Mesodermal cell (in vitro differentiated cells): ENCODE measurements at regions not wholly inside any gene's neighbourhood (a gene's known extent, or its start where the extent isn't known, plus 50 kb on each side); places are given as distances from the start of the nearest gene placed in this dataset.

ENCODE experiments used
- H3K27ac ChIP-seq: 2 replicates; pipeline ENCODE4 v1.7.0; 2013; ENCODE audit warnings: mild to moderate bottlenecking, low read depth, low read length, moderate library complexity; ENCODE audit not compliant: severe bottlenecking
- H3K36me3 ChIP-seq: 2 replicates; pipeline ENCODE4 v1.7.1; 2013; ENCODE audit warnings: mild to moderate bottlenecking, low read length, moderate library complexity; ENCODE audit not compliant: control insufficient read depth, insufficient read depth
- H3K4me1 ChIP-seq: one replicate; pipeline ENCODE4 v1.7.1; 2013; ENCODE audit warnings: mild to moderate bottlenecking, low read length; ENCODE audit not compliant: insufficient read depth, control insufficient read depth, poor library complexity, severe bottlenecking
- H3K4me3 ChIP-seq: 2 replicates; pipeline ENCODE4 v1.7.0; 2013; ENCODE audit warnings: low read length, control low read depth, mild to moderate bottlenecking; ENCODE audit not compliant: insufficient read depth, poor library complexity, severe bottlenecking; ENCODE audit errors: extremely low read depth
- H3K9me3 ChIP-seq: 2 replicates; pipeline ENCODE4 v1.7.1; 2013; ENCODE audit warnings: mild to moderate bottlenecking, low read length, moderate library complexity; ENCODE audit not compliant: control insufficient read depth
- WGBS, 2 experiments: methylation state at CpG; one replicate each; pipeline ENCODE4 v1.1.5; 2013; ENCODE audit warnings: missing lambda C conversion rate in 2 of 2; ENCODE audit not compliant: insufficient coverage in 2 of 2; 5-methylcytosine and 5-hydroxymethylcytosine counted together

DNA sequence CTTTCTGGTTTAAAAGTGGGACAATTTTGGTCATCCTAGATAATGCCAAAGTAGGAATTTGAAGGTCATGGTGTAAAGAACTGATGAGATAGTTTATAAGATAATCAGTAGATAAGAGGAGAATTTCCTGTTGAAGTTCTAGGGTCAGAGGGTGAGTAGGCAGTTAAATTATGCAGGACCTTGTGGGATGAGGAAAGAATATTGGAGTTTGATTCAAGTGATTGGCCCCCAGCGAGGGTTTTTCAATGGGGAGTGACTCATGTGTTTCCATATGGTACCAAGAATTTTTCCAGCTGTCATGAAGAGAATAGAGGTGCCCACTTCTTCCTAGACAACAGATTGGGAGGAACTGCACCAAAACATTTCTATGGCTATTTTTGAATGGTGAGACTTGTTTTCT lies 940.2 kb upstream of the ZEB2 start:
- Histone ChIP-seq H3K4me3 (no peak overlapping the region), H3K36me3 (no peaks in the 10 kb centered on the region), H3K27ac (no peak overlapping the region), H3K9me3 (no peaks in the 10 kb centered on the region), H3K4me1 (no peaks in the 10 kb centered on the region)
- 67 to 100% methylated on average over 1 of the region's 1 CpG for WGBS, 2 experiments

DNA sequence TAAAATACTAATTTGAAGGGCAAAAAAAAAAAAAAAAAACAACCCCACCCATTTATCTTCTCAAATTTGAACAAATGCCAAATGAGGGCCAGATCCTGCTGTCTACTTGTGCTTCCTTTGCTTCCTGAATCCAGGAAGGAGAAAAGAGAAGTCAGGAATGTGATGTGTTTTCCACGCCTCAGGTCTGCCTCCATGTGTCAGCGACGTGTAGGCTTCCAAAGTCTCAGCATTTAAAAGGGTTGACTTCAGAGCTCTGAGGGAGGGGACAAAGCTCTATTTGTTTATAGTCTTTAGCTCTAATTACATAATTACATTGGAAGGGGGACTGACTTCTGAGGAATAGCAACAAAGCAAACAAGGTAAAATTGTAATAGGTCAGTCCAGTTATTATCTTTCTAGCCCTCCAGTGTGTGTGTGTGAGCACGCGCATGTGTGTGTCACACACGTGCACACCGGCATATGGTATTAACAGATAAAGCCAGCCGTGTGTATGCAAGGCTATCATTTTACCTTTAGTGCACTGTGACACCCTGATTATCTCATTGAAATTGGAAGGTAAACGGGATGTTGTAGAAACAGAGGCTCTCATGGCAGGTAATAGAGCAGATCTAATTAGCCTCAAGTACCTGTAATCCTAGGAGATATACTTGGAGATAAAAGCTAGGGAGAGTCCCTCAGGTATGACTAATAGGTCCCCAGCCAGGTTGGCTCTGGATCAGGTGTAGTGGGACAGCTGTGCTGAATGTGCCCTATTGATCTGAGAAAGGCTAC lies 911.4 kb upstream of the ZEB2 start:
- WGBS, 2 experiments, result 83 to 89% methylated on average over 6 to 8 of the region's 9 CpGs
- no peak overlapping the region for H3K4me3 ChIP-seq
- H3K4me1 ChIP-seq, result no peaks in the 10 kb centered on the region
- H3K9me3 ChIP-seq, result no peaks in the 10 kb centered on the region
- no peak overlapping the region for H3K27ac ChIP-seq
- no peaks in the 10 kb centered on the region for H3K36me3 ChIP-seq

DNA sequence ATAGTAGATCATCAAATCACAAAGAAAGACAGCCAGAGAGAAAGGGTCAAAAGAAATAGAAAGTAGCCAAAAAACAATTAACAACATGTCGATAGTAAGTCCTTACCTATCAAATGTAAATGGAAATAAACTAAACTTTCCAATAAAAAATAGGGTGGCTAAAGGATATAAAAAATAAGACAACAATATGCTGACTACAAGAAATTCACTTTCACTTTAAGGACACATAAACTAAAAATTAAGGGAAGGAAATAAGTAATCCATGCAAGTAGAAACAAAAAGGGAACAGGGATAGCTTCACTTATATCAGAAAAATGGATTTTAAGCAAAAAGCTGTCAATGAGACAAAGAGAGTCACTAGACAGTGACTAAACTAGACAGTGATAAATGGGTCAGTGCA lies 903.9 kb upstream of the ZEB2 start:
- no CpG with 5 or more reads among the region's 1 CpG for WGBS, 2 experiments
- Histone ChIP-seq H3K4me1 (no peaks in the 10 kb centered on the region), H3K4me3 (no peak overlapping the region), H3K9me3 (peaks cover 12% of the 10 kb centered on the region), H3K36me3 (no peaks in the 10 kb centered on the region), H3K27ac (no peak overlapping the region)

DNA sequence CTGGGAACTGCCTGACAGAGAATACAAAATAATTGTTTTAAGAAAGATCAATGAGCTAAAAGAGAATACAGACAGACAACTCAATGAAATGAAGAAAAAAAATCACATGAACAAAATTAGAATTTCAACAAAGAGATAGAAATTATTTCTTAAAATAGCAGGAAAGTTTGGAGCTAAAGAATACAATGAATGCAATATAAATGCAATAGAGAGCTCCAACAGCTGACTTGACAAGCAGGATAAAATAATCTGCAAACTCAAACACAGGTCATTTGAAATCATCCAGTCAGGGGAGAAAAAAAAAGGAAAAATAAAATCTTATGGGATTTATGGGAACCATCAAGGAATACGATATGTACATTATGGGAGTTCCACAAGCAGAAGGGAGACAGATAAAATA lies 902.7 kb upstream of the ZEB2 start:
- H3K27ac ChIP-seq, result no peak overlapping the region
- H3K9me3 ChIP-seq, result peaks cover 12% of the 10 kb centered on the region
- no peaks in the 10 kb centered on the region for H3K4me1 ChIP-seq
- H3K36me3 ChIP-seq, result no peaks in the 10 kb centered on the region
- WGBS, 2 experiments, result 80 to 89% methylated on average over 1 of the region's 1 CpG
- no peak overlapping the region for H3K4me3 ChIP-seq

DNA sequence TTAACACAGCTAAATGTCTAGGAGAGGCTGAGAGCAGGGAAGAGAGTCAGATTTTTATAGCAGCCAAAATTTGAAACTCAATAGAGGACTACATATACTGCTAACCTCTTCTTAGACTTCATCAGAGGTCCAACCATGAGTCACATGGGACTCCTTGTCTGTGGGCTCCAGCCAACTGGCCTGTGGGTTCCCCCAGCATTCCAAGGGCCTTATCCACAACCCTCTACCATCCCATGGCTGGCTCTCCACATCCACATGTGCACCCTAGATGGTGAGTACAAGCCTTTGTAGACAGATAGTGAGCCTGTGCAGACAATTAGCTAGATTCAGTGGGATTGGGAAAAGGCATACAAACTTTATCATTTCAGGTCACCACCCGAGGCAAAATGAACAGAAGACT lies 901.9 kb upstream of the ZEB2 start:
- Histone ChIP-seq H3K4me1 (no peaks in the 10 kb centered on the region), H3K36me3 (no peaks in the 10 kb centered on the region), H3K9me3 (peaks cover 12% of the 10 kb centered on the region), H3K27ac (no peak overlapping the region), H3K4me3 (no peak overlapping the region)
- WGBS, 2 experiments, result no CpG with 5 or more reads among the region's 1 CpG

DNA sequence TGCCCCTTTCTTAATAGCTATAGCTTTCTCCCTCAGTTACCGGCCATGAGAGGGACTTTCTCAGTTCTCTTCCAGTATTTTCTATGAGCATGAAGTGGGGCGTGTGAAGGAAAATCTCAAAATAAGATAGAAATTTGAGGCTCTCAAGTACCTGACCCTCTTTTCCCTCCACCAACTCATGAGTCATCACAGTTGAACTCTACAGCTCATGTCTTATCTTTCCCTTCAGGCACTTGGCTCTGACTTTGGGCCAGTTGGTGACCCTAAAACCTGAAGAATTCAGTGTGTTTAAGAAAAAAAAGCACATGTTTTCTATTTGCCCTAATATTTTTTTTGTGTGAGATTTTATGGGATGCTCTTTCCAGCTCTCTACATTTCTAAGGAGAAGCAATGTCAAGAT lies 896.7 kb upstream of the ZEB2 start:
- H3K9me3 ChIP-seq, result peaks cover 5% of the 10 kb centered on the region
- H3K4me1 ChIP-seq, result no peaks in the 10 kb centered on the region
- no peak overlapping the region for H3K27ac ChIP-seq
- no CpG with 5 or more reads among the region's 2 CpGs for WGBS, 2 experiments
- H3K4me3 ChIP-seq, result no peak overlapping the region
- H3K36me3 ChIP-seq, result no peaks in the 10 kb centered on the region

DNA sequence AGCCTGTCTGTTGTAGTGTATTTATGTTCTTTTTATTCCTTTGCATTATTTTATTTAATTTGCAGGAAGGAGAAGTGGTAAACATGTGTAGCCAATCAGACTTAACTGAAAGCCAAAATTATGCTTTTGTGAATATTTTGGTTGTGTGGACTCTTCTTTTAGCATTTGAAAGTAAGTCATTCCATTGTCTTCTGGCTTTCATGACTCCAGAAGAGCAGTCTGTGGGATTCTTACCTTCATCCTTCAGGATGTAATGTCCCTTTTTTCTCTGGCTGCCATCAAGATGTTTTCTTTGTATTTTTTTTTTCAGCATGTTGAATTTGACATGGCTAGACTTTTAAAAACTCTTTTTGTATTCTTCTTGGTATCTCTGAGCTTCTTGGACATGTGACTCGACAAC lies 895.2 kb upstream of the ZEB2 start:
- Histone ChIP-seq H3K9me3 (no peaks in the 10 kb centered on the region), H3K36me3 (no peaks in the 10 kb centered on the region), H3K4me1 (no peaks in the 10 kb centered on the region), H3K27ac (no peak overlapping the region), H3K4me3 (no peak overlapping the region)
- WGBS, 2 experiments, result no CpG with 5 or more reads among the region's 1 CpG

DNA sequence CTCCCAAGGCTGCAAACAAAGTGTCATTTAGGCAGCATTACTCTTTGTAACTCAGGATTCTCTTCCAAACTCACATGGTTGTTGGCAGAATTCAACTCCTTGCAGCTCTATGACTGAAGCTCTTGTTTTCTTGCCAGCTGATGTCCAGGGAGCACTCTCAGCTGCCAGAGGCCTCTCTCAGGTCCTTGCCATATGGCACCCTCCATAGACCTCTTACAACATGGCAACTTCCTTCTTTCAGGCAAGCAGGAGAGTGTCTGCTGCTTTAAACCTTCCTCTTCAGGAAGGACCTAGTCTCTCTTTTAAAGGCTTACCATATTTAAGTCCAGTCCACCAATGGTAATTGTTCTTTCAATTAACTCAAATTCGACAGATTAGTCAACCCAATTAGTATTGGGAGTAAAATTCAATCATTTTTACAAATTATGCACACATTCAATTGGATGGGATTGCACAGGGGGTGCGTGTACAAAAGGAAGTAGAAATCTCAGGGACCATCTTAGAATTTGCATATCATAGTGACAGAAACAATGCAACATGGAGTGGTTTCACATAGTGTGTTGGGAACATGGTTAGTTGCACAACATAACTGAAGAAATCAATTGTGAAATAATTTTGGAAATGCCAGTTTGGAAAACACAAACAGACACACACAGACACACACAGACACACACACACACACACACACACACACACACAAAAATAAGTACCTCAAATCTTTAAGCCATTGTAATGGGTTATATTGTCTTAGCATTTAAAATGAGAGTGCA lies 893.5 kb upstream of the ZEB2 start:
- no peak overlapping the region for H3K4me3 ChIP-seq
- no peaks in the 10 kb centered on the region for H3K4me1 ChIP-seq
- H3K36me3 ChIP-seq, result no peaks in the 10 kb centered on the region
- H3K9me3 ChIP-seq, result no peaks in the 10 kb centered on the region
- H3K27ac ChIP-seq, result no peak overlapping the region
- no CpG with 5 or more reads among the region's 2 CpGs for WGBS, 2 experiments

DNA sequence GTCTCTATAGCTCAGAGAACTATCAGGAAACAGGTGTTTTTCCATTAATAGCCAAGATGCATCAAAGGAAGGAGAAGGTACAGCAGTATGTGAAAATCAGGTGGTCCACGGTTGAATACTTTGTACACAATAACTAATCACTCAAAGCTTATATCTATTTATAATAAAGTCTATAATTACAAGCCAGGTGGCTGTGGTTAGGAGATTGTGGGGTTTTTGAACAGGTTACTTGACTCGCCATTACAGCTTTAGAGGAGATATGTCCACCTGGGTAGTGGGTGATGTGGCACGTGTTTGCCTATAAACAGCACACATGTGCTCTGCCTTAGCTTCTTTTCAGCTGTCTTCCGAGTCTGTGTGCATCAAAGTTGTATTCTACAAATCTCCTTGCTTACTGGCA lies 892.2 kb upstream of the ZEB2 start:
- H3K4me1 ChIP-seq, result no peaks in the 10 kb centered on the region
- no peaks in the 10 kb centered on the region for H3K9me3 ChIP-seq
- no peak overlapping the region for H3K4me3 ChIP-seq
- H3K27ac ChIP-seq, result no peak overlapping the region
- H3K36me3 ChIP-seq, result no peaks in the 10 kb centered on the region
- 100% methylated on average over 1 of the region's 4 CpGs for WGBS, 2 experiments

DNA sequence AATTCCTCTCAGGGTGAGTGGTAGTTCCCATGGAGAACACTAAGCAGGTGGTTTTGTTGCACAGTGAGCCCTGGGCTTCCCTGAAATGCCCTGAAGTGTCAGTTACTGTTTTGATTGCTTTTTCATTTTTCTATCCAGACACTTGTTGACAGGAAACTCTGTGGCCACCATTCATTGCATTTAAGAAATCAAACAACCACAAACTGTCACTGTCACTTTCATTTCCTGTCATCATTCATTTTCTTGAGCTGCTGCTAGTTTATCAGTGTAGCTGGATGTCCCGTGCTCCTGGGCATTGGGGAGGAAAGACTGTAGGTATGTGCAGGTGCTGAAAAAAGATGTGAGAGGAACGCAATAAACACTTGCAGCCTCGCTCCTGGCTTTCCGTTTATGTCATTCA lies 891.6 kb upstream of the ZEB2 start:
- Histone ChIP-seq H3K4me3 (no peak overlapping the region), H3K27ac (no peak overlapping the region), H3K9me3 (no peaks in the 10 kb centered on the region), H3K36me3 (no peaks in the 10 kb centered on the region), H3K4me1 (no peaks in the 10 kb centered on the region)
- 92 to 94% methylated on average over 3 to 4 of the region's 4 CpGs for WGBS, 2 experiments

DNA sequence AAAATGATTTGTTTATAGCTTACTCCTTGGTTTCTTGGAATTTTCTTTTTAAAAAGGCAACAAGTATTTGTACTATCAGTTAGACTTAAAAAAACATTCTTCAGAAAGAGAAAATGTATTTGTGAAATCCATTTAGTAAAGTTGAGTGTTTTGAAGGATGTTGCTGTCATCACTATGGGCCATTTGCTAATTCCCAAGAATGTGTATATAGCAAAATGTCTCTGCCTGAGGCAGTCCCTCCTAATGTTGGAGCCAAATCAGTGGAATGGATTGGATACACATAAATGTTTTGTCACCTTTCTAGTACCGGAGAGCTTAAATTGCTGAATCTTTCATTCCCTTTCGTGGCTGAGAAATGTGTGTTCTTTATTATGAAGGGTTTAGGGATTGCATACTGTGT lies 890.2 kb upstream of the ZEB2 start:
- Histone ChIP-seq H3K27ac (no peak overlapping the region), H3K4me3 (no peak overlapping the region), H3K36me3 (no peaks in the 10 kb centered on the region), H3K9me3 (no peaks in the 10 kb centered on the region), H3K4me1 (no peaks in the 10 kb centered on the region)
- WGBS, 2 experiments, result 100% methylated on average over 2 of the region's 2 CpGs; no CpG with 5 or more reads in 1 of the 2 experiments
